ENCODE measurements at regions not wholly inside any gene's neighbourhood (a gene's known extent, or its start where the extent isn't known, plus 50 kb on each side); places are given as distances from the start of the nearest gene placed in this dataset.

DNA sequence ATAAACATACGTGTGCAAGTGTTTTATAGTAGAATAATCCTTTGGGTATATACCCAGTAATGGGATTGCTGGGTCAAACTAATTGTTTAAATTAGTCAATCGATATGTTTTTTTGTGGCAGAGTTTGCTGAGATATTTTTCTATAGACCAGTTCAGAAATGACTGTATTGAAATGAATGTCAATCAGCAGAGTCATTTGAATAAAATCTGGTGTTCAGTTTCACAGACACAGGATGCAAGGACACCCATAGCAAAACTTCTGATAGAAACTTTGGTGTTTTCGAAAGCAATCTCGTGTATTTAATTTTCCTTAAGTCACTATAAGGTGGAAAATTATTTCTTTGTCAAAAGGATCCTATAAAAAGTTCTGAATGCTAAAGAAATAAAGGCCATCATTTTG is 434.4 kb downstream of the RAP2B start:
- no peak for DNase-seq (ENCODE audit: extremely low read depth in 1 of 2, low read depth in 1 of 2)

DNA sequence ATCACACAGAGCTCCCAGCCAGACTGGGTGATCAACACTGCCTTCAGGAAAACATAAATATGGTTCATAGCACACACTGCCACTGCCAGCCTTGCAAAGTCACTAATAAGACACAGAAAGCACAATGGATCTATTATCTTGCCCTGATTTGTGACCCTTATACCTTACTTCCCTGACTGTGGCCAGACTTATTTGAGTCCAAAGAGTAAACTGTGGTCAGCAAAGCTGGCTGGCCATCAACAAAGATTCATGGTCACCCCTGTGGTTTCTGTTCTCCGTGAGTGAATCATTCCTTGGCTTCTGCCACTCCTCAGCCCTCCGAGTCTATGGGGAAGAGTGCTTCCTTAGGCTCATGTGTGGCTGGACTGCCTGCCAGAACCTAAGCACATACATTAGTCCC is 437.7 kb downstream of the RAP2B start:
- DNase-seq (ENCODE audit: extremely low read depth in 1 of 2, low read depth in 1 of 2) = no peak

DNA sequence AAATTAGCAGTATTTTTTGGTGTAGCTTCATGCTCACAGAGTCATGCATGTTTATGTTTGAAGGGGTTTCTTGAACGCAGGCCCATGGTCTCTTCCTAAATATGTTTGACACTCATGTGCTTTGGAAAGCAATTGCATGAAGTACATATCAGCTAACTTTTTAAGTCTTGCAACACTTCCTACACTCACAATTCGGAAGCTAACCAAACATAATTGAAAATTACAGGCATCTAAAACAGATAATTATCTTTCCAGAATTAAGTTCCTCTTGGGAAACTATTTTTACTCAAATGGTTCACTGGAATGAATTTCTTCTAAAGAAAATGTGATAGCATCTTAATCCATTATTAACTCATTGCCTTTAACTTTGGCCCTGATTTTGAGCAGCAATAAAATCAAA is 438.9 kb downstream of the RAP2B start:
- no peak for DNase-seq (ENCODE audit: extremely low read depth in 1 of 2, low read depth in 1 of 2)

DNA sequence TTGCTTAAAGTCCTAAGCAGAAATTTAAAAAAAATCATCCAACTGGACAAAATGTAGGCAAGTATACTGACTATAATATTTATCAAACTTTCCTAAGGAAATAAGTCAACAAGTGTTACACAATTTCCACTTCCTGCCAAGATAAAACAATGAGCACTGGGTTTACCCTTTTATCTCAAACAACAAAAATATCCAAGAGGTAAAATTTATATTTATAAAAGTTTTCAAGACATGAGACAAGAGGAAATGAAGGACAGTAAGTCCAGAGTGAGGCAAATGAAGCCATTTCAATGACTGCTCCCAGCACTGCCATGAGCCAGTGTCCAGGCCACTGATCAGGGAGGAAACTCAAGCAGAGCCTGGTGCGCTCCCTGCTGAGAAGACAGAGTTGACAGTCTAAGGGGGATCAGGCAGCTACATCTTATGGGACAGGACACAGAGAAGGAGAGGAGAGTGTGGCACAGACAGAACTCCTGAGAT is 439.4 kb downstream of the RAP2B start:
- no peak for DNase-seq (ENCODE audit: extremely low read depth in 1 of 2, low read depth in 1 of 2)

DNA sequence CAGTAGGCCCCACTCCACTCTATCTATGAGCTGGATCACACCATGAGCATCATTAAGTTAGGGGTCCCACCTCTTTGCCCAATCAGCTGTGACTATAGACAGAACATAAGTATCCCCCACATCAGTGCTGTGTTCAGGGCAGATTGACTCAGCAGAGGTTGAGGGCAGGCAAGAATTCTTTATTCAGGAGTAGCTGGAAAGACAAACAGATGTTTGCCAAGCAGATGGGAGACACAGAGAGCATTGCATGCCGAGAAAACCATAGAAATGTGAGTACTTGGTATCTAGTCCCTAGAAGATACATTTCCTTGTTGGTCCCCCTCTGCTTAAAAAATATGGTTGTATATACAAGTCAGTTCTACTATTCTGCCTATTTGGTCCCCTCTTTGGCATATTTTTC is 440.8 kb downstream of the RAP2B start:
- no peak for DNase-seq (ENCODE audit: extremely low read depth in 1 of 2, low read depth in 1 of 2)

DNA sequence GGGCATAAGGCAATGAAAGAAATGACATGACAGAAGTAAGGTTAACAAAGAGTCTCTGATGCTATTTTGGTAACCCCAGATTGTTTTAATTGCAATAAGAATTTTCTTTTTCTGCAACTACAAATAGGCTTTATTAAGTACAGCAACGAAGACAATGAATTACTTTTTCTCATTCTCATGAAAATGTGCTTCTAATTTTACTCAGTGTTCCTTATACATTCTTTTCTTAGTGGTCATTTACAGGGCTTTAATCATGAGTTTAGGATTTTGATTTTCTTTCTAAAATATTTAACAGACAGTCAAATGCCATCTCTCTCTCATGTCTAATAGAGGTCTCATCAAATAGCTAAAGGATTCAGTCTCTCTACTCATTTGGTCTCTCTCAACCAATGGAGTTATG is 452.1 kb downstream of the RAP2B start:
- no peak for DNase-seq (ENCODE audit: extremely low read depth in 1 of 2, low read depth in 1 of 2)

DNA sequence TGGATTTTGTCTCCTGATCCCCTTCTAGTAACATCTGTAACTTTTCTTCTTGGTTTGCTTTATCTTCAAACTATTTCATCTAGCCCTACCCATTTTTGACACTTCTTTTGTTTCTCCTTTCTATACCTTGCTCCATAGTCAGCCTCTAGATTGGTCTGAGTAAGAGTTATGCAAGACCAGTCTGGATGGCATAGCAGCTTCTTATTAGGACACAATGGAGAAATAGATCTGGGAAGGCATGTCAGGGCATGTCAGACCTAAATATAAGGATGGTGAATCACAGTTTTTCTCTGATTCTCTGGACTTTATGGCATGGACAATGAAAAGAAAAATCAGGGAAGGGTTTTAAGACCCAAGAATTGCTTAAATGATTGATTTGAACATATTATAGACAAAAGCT is 452.5 kb downstream of the RAP2B start:
- no peak for DNase-seq (ENCODE audit: extremely low read depth in 1 of 2, low read depth in 1 of 2)

DNA sequence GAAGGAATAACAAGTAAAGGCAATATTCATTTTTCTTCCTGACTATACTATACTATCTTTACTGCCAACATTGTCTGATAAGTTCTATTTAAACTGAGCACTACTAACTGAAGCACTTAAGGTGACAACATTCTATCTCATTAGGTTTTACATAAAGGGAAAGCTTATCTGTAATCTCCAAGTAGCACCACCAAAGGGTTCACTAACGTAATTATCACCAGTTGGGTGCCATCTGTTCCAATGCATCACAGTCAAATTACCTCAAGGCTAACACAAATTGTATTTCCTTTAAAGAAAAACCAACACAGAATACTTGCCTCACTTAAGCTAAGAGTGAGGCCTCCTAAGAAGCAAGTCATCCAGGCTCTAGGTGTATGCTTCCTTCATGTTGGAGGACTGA is 453.8 kb downstream of the RAP2B start:
- no peak for DNase-seq (ENCODE audit: extremely low read depth in 1 of 2, low read depth in 1 of 2)

DNA sequence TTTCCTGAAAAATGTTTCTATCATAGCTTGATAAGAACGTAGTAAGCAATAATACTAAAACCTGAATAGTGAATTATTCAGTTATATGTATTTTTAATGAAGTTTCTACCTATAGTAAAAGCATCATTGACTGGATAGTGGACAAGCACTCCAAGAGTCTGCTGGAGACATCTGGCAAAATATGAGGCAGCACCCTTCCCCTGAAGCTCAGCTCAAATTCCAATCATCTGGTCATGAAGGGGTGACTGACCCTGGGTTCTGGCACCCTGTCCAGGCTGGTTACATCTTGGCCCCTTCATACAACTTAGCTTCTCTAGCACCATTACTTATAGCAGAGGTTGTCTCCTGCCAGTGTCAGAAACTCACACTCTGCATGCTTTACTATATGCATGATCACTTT is 455.4 kb downstream of the RAP2B start:
- DNase-seq (ENCODE audit: extremely low read depth in 1 of 2, low read depth in 1 of 2) = no peak

DNA sequence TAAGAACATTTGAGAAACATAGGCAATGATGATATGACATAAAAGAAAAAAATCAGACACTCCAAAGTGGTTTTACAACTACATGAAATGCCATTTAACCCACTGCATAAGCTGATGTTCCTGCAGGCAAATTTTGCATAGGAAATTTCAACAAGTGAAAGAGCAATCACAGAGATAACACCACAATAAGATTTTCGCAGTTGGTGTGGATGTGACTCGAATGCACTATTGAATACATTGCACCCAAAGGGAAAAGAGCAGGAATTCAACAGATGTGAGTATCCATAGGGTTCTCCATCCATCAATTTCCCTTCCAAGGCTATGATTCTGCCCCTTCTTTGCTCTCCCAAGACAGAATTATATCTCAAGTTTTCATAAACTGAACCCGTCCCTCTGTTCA is 456.1 kb downstream of the RAP2B start:
- no peak for DNase-seq (ENCODE audit: extremely low read depth in 1 of 2, low read depth in 1 of 2)

DNA sequence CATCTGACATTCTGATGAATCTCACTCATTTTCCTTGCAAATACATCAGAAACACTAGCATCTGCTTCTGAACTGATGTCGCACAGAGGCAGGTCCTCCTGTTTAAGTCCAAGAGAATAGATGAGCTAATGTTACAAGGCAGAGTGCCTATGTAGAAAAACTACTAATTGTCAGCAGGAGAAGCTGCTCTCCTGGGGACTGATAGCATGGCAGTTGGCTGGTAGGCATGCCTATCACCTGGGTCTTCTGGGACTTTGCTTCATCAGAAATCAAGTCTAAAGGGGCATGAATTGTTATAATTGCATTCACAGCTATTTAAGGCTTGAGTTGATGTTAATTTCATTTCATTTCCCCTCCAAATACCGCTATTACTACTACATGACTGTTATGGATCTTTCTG is 457.2 kb downstream of the RAP2B start:
- DNase-seq (ENCODE audit: extremely low read depth in 1 of 2, low read depth in 1 of 2) = no peak

DNA sequence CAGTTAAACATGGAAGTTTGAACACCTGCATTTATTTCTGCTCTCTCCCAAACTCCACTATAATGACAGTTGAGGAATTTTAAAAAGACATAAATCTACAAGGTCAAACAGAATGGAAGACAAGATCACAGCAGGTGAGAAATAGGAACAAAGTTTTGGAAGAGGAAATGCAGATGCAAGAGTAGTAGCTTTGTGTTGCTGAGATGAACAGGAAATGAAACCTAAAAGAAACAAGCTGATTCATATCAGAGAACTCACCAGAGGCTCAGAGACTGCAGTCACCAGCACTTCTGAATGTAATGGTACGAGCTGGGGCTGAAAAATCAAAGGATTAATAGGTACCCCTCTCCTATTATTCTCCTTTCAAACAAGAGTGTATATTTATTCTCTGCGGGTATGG is 459.9 kb downstream of the RAP2B start:
- no peak for DNase-seq (ENCODE audit: extremely low read depth in 1 of 2, low read depth in 1 of 2)

DNA sequence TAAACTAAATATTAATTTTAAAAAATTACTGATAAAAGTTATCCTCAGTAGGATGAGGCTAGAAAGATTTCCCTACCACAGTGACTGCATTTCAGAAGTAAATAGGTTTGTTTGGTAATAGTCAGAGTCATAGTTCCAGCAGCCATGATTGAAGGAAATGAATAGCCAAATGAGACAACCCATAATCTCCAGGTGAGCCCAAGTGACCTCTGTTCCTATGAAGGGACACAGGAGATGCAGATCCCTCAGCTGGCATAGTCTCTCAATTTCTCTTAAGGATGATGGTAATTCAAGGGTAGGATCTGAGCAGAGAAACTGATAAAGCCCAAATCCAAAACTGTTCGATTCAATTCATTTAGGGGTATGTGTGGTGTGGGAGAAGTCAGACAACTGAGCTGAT is 461.8 kb downstream of the RAP2B start:
- no peak for DNase-seq (ENCODE audit: extremely low read depth in 1 of 2, low read depth in 1 of 2)

DNA sequence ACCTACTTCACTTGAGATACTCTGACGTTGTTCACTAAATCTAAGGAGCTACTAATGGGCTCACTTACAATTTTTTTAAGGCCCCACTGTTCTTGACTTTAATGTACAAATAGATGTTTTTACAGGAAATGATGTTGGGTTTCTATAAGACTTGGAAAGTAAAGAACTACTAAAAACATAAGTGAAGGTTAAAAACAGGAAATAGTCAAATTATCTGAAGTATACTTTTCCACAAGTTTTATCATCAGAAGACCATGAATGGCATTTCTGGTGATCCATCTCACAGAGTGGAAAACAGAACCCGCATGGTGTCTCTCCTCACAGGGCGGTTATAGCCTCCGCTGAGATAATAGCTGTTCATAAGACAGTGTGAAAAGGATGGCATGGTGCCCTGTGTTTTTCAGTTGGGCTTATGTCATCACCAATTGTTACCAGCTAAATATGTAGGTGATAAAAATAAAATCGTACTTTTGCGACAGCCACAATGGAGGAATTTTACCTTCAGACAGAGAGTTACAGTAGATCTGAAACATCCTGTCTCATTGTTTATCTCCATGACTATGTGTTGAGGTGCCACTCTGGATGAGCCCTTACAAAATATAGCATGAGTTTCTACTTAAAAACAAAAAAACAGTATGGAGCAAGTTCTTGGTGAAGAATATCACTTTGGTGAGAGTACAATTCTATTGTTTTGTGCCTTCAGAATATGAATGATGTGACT is 462.4 kb downstream of the RAP2B start:
- no peak for DNase-seq (ENCODE audit: extremely low read depth in 1 of 2, low read depth in 1 of 2)

DNA sequence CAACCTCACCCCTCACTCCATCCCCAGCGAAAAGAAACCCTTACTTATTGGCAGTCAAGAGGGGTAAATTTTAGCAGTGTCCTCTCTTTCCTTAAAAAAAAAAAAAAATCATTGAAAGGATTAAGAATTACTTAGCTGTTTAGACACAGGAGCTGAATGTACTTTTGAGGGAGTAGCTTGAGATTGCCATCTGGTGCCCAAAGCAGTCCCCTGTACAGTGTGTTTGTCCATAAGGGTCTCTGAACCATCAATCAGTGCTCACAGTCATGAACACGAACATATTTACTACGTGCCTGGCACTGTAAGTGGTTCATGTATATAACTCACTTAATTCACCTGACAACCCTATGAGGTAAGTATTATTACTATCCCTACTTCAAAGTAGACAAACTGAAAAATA is 463.5 kb downstream of the RAP2B start:
- no peak for DNase-seq (ENCODE audit: extremely low read depth in 1 of 2, low read depth in 1 of 2)

DNA sequence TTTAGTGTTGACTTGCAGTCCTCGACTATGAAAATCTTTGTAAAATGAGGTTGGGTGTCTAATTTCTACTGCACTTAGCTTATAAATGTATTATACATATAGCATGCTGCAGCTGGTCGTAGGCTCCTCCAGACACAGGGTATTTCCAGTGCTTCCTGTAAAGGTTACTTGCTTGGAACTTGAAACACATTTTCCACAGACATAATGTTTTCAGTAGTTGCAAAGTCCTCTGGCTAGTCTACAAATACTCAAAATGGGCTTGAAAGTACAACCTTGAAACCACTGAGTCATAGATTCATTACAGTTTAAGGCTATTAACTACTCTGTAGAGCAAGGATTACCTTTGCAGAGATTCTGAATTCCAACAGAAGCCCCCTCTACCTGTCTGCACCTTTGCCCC is 464.1 kb downstream of the RAP2B start:
- DNase-seq (ENCODE audit: extremely low read depth in 1 of 2, low read depth in 1 of 2) = peak in 1 of 2 donors; percentile 9

DNA sequence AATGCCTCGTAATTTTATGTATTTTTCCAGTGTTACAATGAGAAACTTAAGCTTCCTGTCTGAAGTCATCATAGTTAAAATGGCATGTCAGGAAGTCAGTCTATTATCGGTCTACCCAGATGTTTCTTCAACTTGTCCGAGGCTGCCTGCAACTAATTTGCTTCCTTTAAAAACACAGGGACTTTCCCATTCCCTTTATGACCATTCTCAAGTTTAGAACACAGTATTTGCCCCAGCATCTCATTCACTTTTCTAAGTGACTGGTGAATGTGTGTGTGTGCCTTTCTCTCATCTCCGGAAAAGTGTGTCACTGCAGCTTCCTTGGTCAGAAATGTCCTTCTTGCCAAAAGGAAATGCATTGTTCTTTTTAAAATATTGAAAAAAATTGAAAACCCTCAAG is 466.6 kb downstream of the RAP2B start:
- no peak for DNase-seq (ENCODE audit: extremely low read depth in 1 of 2, low read depth in 1 of 2)

DNA sequence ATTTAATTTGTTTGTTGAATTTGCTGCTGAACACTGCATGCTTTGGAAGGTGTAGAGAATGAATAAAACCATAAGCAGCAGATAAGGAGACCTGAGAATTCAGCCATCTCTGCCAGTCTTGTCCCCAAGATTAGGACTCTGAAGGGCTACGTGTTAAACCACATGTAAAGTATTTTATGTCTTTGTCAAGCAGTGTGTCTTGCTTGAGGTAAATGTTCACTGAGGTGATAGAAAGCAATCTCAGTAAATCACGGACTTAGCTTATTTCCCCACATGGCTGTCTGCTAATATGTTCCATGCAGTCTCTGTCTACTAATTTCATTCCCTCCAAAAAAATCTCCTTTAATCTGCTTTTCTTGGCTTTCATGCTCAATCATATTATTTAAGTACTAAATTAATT is 467.1 kb downstream of the RAP2B start:
- no peak for DNase-seq (ENCODE audit: extremely low read depth in 1 of 2, low read depth in 1 of 2)

DNA sequence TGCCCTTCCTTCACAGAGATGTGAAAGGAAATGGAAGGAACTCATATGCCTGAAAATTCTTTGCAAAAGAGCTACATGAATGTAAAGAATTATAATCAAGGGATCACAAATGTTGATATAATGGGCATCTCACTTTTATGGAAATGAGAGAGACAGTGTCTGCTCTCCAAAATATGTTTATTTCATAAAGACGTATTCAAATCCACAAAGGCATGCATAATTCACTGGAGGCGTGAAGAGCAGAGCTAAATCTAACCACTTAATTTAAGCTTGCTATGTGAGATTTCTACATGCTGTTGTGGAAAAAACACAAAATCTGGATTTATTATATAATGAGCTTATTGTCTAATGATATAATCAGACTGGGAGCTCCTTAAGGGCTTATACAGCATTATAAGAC is 469.1 kb downstream of the RAP2B start:
- DNase-seq (ENCODE audit: extremely low read depth in 1 of 2, low read depth in 1 of 2) = no peak

DNA sequence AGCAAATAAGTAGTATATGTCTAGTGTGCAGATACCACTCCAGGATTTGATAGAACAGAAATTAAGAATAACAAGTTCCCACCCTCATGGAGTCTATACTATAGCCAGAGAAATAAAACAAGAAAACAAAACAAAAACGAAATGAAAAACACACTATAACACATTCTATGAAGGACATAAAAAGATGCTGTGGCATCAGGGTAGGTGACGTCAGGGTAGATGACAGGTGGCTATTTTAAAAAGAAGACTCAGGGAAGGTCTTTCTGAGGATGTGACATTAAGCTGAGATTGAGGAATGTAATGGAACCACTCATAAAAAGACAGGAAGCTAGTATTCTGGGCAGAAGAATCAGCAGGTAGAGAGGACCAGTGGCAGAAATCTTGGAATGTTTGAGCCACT is 469.6 kb downstream of the RAP2B start:
- DNase-seq (ENCODE audit: extremely low read depth in 1 of 2, low read depth in 1 of 2) = no peak

DNA sequence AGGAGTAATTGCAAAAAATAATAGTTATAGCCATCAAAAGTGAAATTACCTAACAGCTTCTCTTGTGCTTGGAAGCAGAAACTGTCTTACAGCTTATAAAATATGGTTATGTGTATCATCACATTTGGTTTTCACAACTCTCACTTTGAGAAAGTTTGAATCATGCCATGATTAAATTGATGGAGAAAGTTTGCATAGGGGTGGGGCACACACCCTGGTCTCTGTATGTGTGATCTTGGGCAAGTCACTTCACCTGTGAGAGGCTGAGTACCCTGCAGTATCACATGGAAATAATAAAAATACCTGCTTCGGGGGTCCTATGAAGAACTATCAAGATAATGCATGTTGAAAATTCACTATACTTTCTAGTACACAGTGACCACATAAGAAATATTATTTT is 471.4 kb downstream of the RAP2B start:
- DNase-seq (ENCODE audit: extremely low read depth in 1 of 2, low read depth in 1 of 2) = no peak

DNA sequence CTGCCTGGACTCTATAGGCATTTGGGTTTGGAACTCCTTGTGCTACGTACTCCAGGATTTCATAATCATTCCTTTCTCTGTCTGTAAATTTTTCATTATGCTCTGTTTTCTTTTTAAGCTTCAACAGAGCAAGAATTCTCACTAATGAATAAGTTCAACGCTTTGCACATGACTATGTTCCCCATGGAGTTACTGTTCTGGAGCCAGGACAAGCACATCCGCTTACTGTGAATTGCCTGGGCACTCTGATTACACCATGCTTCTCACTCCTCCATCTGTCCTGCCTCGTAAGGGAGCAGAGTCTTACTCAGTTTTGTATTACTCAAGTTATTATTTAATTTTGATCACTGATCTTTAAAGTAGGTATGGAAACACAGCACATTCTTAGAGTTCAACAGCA is 472.7 kb downstream of the RAP2B start:
- no peak for DNase-seq (ENCODE audit: extremely low read depth in 1 of 2, low read depth in 1 of 2)

DNA sequence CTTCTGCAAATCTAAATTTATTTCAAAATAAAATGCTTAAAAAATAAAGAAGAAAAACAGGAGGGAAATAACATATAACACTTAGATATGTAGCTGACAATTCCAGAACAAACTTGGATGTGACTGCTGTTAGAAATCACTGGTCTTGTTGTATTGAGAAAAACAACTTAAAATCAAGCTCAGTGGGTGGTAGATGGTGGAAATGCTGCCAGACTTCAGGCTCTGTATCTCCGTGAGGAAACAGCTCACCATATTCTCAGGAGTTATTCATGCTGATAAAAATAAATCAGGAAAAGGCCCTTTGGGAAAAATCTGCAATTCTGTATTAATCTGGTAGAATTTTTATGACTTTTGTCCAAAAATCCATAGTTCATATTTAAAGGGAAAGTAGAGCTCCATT is 477.6 kb downstream of the RAP2B start:
- no peak for DNase-seq (ENCODE audit: extremely low read depth in 1 of 2, low read depth in 1 of 2)
